Gastrocnemius medialis (tissue), 4 donors: ENCODE measurements at regions not wholly inside any gene's neighbourhood (a gene's known extent, or its start where the extent isn't known, plus 50 kb on each side); places are given as distances from the start of the nearest gene placed in this dataset.
"Not testable (repeated sequence)": the region's sequence is repeated elsewhere in the genome, so short reads cannot be mapped to it uniquely, and the experiment has no call there.

ENCODE experiments used
- ATAC-seq, 2 donors: fragments of 150-250 bp; one replicate each; pipeline ENCODE4 v1.9.1; 2016
- DNase-seq, 2 donors: peaks; one replicate each; pipeline ENCODE4 v3.0.0-alpha.2; 2019
- H3K27ac ChIP-seq, 4 donors: fragments of 200-600 bp; sonication (generic); 1 replicate in 1 of 4; 2 replicates in 3 of 4; pipeline ENCODE4 v1.5.1; 2016 to 2018; ENCODE audit warnings: mild to moderate bottlenecking in 2 of 4, moderate library complexity in 1 of 4
- H3K27me3 ChIP-seq, 3 donors: fragments of 200-600 bp; sonication (generic) in 2 of 3; 1 replicate in 1 of 3; 2 replicates in 2 of 3; pipeline versions ENCODE4 v1.5.1 to v1.6.0; 2016 to 2019; ENCODE audit warnings: mild to moderate bottlenecking in 1 of 3, moderate library complexity in 1 of 3
- H3K36me3 ChIP-seq, 2 donors: fragments of 200-600 bp; sonication (generic) in 1 of 2; one replicate each; pipeline ENCODE4 v1.5.1; 2017 to 2018
- H3K4me1 ChIP-seq, 2 donors: fragments of 200-600 bp; sonication (generic) in 1 of 2; one replicate each; pipeline ENCODE4 v1.5.1; 2016 to 2017; ENCODE audit warnings: mild to moderate bottlenecking in 2 of 2
- H3K4me3 ChIP-seq, 4 donors: fragments of 200-600 bp; sonication (generic) in 3 of 4; 1 replicate in 1 of 4; 2 replicates in 3 of 4; pipeline ENCODE4 v1.5.1; 2016 to 2019; ENCODE audit warnings: mild to moderate bottlenecking in 2 of 4
- H3K9me3 ChIP-seq, 3 donors: fragments of 200-600 bp; sonication (generic) in 2 of 3; 1 replicate in 1 of 3; 2 replicates in 2 of 3; pipeline ENCODE4 v1.5.1; 2016 to 2019
- POLR2A ChIP-seq, 2 donors: fragments of 450-650 bp; IDR thresholded peaks; one replicate each; pipeline ENCODE4 v1.6.1; 2017; ENCODE audit warnings: antibody characterized with exemption in 2 of 2, mild to moderate bottlenecking in 2 of 2, moderate library complexity in 2 of 2
- in situ Hi-C, 4 donors: fragments of 200-750 bp; cut with MboI; loops; one replicate each; pipeline versions ENCODE4 v1.15.0 to v1.8.0; 2017; ENCODE audit warnings: low sequenced_read_pairs in 4 of 4
- intact Hi-C: fragments of 100-400 bp; cut with DNase I; formaldehyde crosslinking; loops from one replicate; pipeline ENCODE4 v1.15.1; 2023; ENCODE audit warnings: low total_unique reads
- TF ChIP-seq, protein P1 (sequence below), 5 experiments: fragments of 450-650 bp in 3 of 5; fragments of 200-600 bp in 2 of 5; sonication (generic) in 2 of 5; IDR thresholded peaks in 4 of 5; conservative IDR thresholded peaks in 1 of 5; 1 replicate in 4 of 5; 2 replicates in 1 of 5; pipeline ENCODE4 v1.5.1; 2016 to 2019; ENCODE audit warnings: antibody characterized with exemption in 5 of 5, mild to moderate bottlenecking in 3 of 5, moderate library complexity in 3 of 5

DNA sequence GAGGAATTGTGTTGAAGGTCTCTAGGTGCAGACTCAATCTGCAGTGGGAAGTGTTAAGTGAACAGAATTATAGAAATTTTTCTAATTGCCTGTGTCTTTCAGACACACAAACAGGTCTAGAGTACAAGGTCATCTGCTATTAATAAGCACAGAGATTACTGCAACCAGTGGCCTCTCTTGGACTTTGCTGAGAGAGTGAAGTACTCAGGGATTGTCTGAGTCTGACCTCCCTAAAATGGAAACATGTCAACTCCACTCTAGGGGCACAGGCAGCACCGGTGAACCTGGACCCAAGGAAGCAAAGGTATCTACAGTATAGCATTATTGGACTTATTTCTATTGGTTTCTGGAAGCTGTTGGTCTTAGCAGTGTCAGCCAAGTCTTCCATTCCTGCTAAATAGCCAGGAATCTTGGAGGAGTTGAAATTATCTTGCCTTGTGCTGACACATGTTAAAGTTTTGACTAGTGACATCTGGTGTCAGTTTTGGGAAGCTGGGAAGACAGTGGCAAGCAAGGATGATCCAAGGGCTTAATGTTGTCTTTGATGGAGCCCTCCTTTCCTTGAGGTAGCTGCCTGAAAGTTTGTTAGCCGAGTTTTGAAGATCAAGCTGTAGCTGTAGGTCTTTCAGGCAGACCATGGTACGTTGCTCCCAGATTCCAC, 61.1 kb upstream of the NMUR2 start:
- H3K27me3 ChIP-seq = no peaks in the 10 kb centered on the region
- H3K4me3 ChIP-seq = no peak overlapping the region
- TF ChIP-seq, protein P1, sequence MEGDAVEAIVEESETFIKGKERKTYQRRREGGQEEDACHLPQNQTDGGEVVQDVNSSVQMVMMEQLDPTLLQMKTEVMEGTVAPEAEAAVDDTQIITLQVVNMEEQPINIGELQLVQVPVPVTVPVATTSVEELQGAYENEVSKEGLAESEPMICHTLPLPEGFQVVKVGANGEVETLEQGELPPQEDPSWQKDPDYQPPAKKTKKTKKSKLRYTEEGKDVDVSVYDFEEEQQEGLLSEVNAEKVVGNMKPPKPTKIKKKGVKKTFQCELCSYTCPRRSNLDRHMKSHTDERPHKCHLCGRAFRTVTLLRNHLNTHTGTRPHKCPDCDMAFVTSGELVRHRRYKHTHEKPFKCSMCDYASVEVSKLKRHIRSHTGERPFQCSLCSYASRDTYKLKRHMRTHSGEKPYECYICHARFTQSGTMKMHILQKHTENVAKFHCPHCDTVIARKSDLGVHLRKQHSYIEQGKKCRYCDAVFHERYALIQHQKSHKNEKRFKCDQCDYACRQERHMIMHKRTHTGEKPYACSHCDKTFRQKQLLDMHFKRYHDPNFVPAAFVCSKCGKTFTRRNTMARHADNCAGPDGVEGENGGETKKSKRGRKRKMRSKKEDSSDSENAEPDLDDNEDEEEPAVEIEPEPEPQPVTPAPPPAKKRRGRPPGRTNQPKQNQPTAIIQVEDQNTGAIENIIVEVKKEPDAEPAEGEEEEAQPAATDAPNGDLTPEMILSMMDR (IDR thresholded peaks at IDR 0.05 in 4 of 5, conservative IDR thresholded peaks at IDR 0.05 in 1 of 5) = no peak
- no peak for TF ChIP-seq POLR2A (IDR thresholded peaks at IDR 0.05)
- ATAC-seq (no peak), DNase-seq (no peak)
- in situ Hi-C loops = no loop called here
- H3K27ac ChIP-seq = no peak overlapping the region
- intact Hi-C loops = no loop called here
- H3K36me3 ChIP-seq = no peaks in the 10 kb centered on the region
- no peaks in the 10 kb centered on the region for H3K4me1 ChIP-seq
- H3K9me3 ChIP-seq = no peaks in the 10 kb centered on the region

DNA sequence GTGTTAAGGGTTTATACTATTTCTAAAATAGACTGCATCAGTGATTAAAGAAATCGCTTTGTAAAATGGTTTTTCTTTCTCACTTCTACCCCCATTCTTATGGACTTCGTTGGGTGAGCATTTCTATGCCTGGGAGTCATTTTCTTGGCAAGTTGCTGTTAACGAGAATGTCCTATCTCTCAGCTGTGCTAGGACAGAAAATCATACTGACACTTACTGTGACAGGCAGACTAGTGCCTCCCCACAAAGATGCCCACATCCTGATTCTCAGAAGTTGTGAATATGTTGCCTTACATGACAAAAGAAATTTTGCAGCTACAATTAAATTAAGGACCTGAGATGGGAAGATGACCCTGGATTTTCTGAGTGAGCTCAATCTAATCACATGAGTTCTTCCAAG, 65.1 kb upstream of the NMUR2 start:
- DNase-seq = no peak
- Histone ChIP-seq H3K4me1 (no peaks in the 10 kb centered on the region), H3K27ac (no peak overlapping the region), H3K36me3 (no peaks in the 10 kb centered on the region), H3K27me3 (no peaks in the 10 kb centered on the region), H3K4me3 (no peak overlapping the region), H3K9me3 (no peaks in the 10 kb centered on the region)
- in situ Hi-C loops = no loop called here
- no peak for ATAC-seq
- TF ChIP-seq, protein P1 (IDR thresholded peaks at IDR 0.05 in 4 of 5, conservative IDR thresholded peaks at IDR 0.05 in 1 of 5) = no peak
- no peak for TF ChIP-seq POLR2A (IDR thresholded peaks at IDR 0.05)
- intact Hi-C loops = no loop called here

GRCh38 chr5:152472083-152472482, 67.0 kb upstream of the NMUR2 start:
- Histone ChIP-seq H3K27ac (no peak overlapping the region), H3K4me3 (no peak overlapping the region), H3K9me3 (no peaks in the 10 kb centered on the region), H3K36me3 (no peaks in the 10 kb centered on the region), H3K27me3 (no peaks in the 10 kb centered on the region), H3K4me1 (no peaks in the 10 kb centered on the region)
- in situ Hi-C loops (no loop called here), intact Hi-C loops (no loop called here)
- ATAC-seq = no peak
- no peak for DNase-seq
- TF ChIP-seq, protein P1 (IDR thresholded peaks at IDR 0.05 in 4 of 5, conservative IDR thresholded peaks at IDR 0.05 in 1 of 5) = no peak
- no peak for TF ChIP-seq POLR2A (IDR thresholded peaks at IDR 0.05)

DNA sequence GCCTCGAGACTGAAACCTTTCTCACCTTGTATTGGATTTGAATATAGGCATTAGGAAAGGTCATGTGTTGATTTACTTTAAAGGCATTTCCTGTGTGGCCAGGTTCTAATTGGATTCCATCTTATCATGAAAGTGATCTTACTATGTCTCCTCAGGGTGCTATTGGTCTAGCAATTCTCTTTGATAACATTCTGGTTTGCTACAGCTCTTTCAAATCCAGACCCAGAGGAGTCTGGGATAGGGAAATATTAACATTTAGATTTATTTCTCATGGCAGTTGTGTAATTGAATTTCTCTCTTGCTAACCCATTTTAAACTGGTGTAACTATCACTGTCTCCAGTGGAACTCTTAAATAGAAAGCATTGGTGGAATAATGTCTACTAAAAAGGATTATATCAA, 69.9 kb upstream of the NMUR2 start:
- no peak overlapping the region for H3K4me3 ChIP-seq
- no peaks in the 10 kb centered on the region for H3K27me3 ChIP-seq
- intact Hi-C loops = no loop called here
- no peaks in the 10 kb centered on the region for H3K9me3 ChIP-seq
- H3K27ac ChIP-seq = no peak overlapping the region
- in situ Hi-C loops = no loop called here
- no peaks in the 10 kb centered on the region for H3K36me3 ChIP-seq
- no peaks in the 10 kb centered on the region for H3K4me1 ChIP-seq
- TF ChIP-seq POLR2A (IDR thresholded peaks at IDR 0.05) = no peak
- TF ChIP-seq, protein P1 (IDR thresholded peaks at IDR 0.05 in 4 of 5, conservative IDR thresholded peaks at IDR 0.05 in 1 of 5) = no peak
- DNase-seq (no peak), ATAC-seq (no peak)

- H3K4me3 ChIP-seq = no peak overlapping the region
- no peak for DNase-seq
- no peak for TF ChIP-seq POLR2A (IDR thresholded peaks at IDR 0.05)
- TF ChIP-seq, protein P1 (IDR thresholded peaks at IDR 0.05 in 4 of 5, conservative IDR thresholded peaks at IDR 0.05 in 1 of 5) = no peak
- no peaks in the 10 kb centered on the region for H3K36me3 ChIP-seq
- in situ Hi-C loops = no loop called here
- no peaks in the 10 kb centered on the region for H3K9me3 ChIP-seq
- H3K4me1 ChIP-seq = no peaks in the 10 kb centered on the region
- intact Hi-C loops = no loop called here
- no peak overlapping the region for H3K27ac ChIP-seq
- H3K27me3 ChIP-seq = no peaks in the 10 kb centered on the region
- no peak for ATAC-seq
Observed at GRCh38 chr5:152477536-152477935, 72.5 kb upstream of the NMUR2 start.

- H3K9me3 ChIP-seq, H3K36me3 ChIP-seq, DNase-seq, in situ Hi-C loops, intact Hi-C loops, H3K27ac ChIP-seq, H3K4me3 ChIP-seq, H3K27me3 ChIP-seq, ATAC-seq, H3K4me1 ChIP-seq: not testable (repeated sequence)
Observed at GRCh38 chr5:152479866-152480265, 74.8 kb upstream of the NMUR2 start.

- DNase-seq, ATAC-seq, in situ Hi-C loops, intact Hi-C loops, H3K36me3 ChIP-seq, H3K27me3 ChIP-seq, H3K9me3 ChIP-seq, H3K27ac ChIP-seq, H3K4me3 ChIP-seq, H3K4me1 ChIP-seq: not testable (repeated sequence)
Observed at GRCh38 chr5:152480677-152481076, 75.6 kb upstream of the NMUR2 start.
